ENCODE measurements at regions not wholly inside any gene's neighbourhood (a gene's known extent, or its start where the extent isn't known, plus 50 kb on each side); places are given as distances from the start of the nearest gene placed in this dataset.
"Not testable (repeated sequence)": the region's sequence is repeated elsewhere in the genome, so short reads cannot be mapped to it uniquely, and the experiment has no call there.

- no peak for DNase-seq
These were observed 293.2 kb upstream of the PCDH18 start for GRCh38 chr4:137825505-137825904.

DNA sequence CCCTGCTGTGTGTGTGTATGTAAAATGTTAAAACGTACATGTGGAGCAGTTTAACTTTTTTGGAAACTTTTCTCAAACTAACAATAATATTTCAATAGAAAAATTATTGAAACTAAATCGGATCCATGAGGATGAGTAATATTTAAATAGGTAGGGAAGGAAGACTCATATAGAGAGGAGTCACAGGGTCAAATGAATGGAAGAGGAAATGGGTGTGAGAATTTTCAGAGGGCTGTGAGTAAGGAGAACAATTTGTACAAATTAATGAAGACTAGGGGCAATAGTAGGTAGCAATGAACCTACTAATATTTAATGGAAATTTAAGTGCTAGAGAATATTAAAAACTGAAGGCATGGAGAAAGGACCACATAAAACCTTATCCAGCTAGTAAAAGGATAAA is 290.7 kb upstream of the PCDH18 start:
- no peak for DNase-seq

DNA sequence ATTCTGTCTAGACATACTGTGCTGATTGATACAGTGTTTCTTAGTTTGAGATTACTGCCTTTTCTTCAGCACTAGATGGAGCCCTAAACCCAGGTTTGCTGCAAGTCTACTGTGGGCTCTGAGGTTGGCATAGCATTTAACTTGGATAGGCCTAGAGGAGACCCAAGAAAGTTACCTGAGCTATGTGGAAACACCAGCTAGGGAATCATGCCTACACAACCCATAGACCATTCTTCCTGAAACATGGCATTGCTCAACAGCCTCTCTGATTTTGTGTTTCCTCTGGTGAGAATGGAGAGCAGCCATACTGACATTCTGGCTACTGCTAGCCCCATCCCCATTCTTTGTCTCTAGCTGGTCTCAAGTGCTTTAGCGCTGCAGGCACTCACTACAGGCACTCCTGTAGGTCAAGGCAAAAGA is 287.7 kb upstream of the PCDH18 start:
- DNase-seq: no peak

GRCh38 chr4:137812258-137812657 is 280.0 kb upstream of the PCDH18 start:
- no peak for DNase-seq

- DNase-seq: no peak
These were observed 274.1 kb upstream of the PCDH18 start for GRCh38 chr4:137806420-137806819.

DNA sequence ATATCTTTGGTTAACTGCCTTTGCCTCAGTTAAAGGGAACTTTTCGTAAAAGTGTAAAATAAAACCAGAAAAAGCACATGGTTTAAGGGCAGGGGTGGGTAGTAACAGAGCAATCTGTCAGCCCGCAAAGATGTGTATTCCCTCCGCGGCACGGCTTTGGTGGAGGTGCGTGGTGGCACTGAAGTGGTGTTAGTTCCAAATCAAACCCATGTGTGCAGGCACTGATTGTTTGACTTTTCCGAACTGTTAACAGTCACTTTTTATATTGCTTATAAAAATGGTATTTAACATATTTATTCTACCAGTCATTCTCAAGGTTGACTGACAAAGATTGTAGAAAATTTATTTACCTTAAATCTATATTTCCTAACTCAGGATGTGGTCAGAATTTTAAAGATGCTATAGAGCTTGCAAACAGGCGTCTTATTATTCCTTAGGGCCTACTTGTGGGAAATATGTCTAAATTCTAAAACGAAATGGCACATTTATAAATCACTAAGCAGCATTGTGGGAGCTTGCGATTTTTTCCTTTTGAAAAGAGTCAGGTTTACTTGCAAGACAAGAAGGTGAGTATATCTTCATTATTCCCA is 272.7 kb upstream of the PCDH18 start:
- no peak for DNase-seq

- no peak for DNase-seq
These were observed 268.6 kb upstream of the PCDH18 start for GRCh38 chr4:137800861-137801260.

DNA sequence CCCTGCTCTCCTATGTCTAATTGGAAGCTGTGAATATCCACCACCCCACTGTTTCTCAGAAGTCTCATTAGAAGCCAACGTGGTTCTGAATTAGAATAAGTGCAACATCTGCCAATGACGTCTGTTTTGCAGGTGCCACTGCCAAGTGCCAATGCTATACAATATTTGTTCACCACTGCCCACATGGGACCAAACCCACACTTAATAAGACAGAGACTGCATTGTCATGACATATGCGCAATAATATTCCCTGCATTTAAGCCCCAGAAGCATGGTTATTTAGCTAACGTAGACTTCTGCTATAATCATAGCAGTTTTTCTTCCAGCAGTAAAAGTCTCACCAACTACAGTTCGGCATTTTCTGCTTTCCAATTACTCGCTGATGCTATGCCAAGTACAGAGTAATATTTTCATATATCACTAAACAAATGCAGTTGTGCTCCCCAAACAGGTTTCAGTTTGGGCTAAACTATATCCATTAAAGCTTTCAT is 262.5 kb upstream of the PCDH18 start:
- no peak for DNase-seq

DNA sequence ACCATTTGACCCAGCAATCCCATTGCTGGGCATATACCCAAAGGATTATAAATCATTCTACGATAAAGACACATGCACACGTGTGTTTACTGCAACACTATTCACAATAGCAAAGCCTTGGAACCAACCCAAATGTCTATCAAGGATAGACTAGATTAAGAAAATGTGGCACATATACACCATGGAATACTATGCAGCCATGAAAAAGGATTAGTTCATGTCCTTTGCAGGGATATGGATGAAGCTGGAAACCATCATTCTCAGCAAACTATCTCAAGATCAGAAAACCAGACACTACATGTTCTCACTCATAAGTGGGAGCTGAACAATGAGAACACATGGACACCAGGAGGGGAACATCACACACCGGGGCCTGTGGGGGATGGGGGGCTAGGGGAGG is 257.0 kb upstream of the PCDH18 start:
- not testable (repeated sequence) for DNase-seq

DNA sequence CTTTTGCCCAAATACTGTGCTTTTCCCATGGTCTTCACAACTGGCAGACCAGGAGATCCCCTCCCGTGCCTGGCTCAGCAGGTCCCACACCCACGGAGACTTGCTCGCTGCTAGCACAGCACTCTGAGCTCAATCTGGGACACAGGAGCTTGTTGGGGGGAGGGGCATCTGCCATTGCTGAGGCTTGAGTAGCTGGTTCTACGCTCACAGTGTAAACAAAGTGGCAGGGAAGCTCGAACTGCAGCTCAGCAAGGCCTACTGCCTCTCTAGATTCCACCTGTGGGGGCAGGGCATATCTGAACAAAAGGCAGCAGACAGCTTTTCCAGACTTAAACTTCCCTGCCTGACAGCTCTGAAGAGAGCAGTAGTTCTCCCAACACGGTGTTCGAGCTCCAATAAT is 251.6 kb upstream of the PCDH18 start:
- not testable (repeated sequence) for DNase-seq

DNA sequence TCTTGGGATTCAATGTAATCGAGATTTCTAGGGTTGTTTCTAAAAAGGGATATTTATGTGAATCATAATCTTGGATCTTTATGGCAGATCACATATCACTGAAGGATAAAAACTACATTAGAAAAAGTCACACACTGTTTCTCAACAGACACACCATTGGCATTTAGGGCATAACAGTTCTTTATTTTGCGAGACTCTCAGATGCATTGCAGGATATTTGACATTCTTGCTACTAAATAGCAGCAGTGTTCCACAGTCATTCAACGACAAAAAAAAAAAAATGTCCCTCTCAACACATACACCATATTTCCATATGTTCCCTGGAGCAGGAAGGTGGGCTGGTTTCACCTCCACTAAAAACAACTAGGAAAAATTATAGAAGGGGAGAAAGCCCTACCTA is 243.4 kb upstream of the PCDH18 start:
- DNase-seq: no peak

GRCh38 chr4:137774501-137774900 is 242.2 kb upstream of the PCDH18 start:
- no peak for DNase-seq

DNA sequence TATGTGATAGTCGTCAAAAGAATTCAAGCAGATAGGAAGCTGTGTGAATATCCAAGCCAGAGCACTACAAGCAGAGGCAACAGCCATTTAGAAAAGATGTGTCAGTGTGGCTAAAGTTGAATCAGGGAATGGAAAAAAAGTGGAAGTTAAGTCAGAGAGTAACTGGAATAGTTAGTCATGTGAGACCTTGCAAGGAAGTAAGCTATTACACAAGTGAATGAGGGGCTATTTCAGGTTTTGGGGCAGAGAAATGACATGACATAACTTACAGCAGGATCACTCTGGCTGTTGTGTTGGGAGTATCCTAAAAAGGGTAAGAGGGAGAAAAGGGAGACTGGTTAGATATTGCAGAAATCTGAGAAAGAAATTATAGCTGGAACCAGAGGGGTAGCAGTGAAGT is 236.6 kb upstream of the PCDH18 start:
- DNase-seq: peak; percentile 11

- DNase-seq: no peak
These were observed 235.9 kb upstream of the PCDH18 start for GRCh38 chr4:137768196-137768595.

- DNase-seq: no peak
These were observed 230.3 kb upstream of the PCDH18 start for GRCh38 chr4:137762591-137762990.

GRCh38 chr4:137754652-137755471 is 222.6 kb upstream of the PCDH18 start:
- DNase-seq: no peak

DNA sequence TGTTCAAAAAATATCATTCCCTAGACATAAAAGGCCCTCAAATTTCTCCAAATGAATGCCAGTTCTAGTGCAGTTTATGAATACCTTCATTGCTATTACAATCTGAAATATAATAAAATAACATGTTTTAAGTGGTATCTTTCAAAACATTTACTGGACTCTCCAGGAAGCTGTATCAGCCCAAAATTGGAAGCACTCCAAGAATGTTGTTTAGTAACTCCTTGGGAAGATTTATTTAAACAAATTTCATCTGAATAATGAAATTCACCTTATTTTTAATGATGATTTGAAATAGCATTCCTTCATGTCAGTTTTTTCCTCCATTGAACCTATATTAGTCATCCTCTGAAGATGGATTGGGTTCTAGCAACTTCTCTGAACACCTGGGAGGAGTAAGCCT is 217.2 kb upstream of the PCDH18 start:
- no peak for DNase-seq

GRCh38 chr4:137748616-137749015 is 216.3 kb upstream of the PCDH18 start:
- no peak for DNase-seq

DNA sequence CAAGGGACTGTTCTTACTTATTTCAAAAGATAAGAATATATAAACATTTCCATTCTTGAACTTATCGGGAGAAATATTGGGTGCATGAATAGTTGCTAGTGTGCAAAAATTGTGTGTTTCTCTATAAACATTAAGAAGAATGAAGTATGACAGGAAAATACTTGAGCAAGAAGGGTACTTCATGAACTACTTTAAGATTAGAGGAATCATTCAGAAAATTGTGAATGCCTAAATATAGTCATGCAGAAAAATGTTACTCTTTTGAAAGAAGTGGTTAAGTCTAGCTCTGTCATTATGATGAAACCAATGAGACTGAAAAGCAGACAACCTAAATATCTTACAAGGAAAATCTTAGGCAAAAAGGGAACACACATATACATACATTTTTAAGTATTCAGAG is 207.8 kb upstream of the PCDH18 start:
- DNase-seq: no peak

GRCh38 chr4:137739391-137739790 is 207.1 kb upstream of the PCDH18 start:
- DNase-seq: no peak

DNA sequence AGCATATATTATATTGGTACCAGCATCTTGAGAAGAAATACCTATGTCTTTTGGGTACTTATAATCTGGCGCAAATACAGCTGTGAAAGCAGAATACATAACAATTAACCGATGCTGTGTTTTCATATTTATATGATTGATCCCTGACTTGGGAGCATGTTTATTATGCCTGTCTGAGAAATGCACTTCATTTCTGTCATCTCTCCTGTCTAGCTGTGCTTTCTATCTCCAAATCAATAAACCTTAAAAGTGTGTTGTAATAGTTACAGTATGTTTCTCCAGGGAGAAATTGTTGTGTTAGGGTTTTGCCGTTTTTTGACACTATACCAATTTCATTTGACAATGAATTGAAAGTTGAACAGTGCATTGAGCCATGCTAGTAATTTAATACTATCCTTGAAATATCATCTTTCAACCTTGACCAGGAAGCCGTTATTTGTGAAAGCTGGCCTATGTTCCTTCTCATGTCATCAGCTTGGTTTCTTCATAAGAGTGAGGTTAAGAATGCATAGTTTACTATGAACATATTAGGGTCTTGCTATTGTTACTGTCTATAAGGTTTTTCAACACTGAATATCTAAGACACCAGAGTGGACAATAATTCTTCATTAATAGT is 206.2 kb upstream of the PCDH18 start:
- no peak for DNase-seq

DNA sequence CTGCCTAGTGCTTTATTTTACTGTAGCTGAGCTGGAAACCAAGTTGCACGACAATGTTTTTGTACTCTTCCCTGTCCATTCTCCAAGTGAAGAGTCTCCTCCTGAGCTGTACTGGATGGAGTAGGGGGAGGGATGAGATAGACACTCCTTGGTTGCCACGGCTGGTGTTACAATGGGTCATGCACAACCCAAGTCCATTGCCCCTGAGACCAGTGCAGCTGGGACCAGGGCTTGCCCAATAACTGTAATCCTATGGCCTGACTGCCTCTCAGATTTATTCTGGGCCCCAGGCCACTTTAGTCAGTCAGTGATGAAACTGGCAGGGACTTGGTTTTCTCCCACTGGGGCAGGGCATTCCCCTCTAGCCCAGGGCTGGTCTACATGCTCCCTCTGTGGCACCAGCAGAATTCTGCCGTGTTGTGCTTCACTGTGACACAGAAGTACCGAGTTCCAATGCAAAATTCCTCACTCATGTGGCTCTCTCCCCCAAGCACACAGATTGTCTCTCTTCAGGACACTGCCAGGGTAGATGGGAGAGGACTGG is 203.3 kb upstream of the PCDH18 start:
- no peak for DNase-seq

Measured in SIG-M5 (cell line).